ENCODE measurements at regions not wholly inside any gene's neighbourhood (a gene's known extent, or its start where the extent isn't known, plus 50 kb on each side); places are given as distances from the start of the nearest gene placed in this dataset.

GRCh38 chr4:144223149-144223548 lies 82.6 kb upstream of the GYPA start:
- no peaks in the 10 kb centered on the region for H3K9me1 ChIP-seq (replicated peaks; ENCODE audit: control insufficient read depth, extremely low read depth, insufficient read depth, low read length)
- no peaks in the 10 kb centered on the region for H3K27me3 ChIP-seq (ENCODE audit: control insufficient read depth in 2 of 2, insufficient read depth in 2 of 2, low read length in 2 of 2)
- H3K36me3 ChIP-seq (ENCODE audit: control insufficient read depth in 2 of 2, extremely low read depth in 1 of 2, insufficient read depth in 2 of 2, low read length in 2 of 2) = no peaks in the 10 kb centered on the region
- H3K79me2 ChIP-seq (ENCODE audit: control insufficient read depth, insufficient read depth, low read length) = no peaks in the 10 kb centered on the region
- no peak overlapping the region for H3K4me3 ChIP-seq (replicated peaks in 1 of 3; ENCODE audit: insufficient read depth in 1 of 3, low read depth in 1 of 3, low read length in 3 of 3)
- H3K4me2 ChIP-seq (ENCODE audit: insufficient read depth, low read length) = no peak overlapping the region
- ChIA-PET CTCF (no interaction called here), POLR2A (no interaction called here)
- no peaks in the 10 kb centered on the region for H4K20me1 ChIP-seq (replicated peaks; ENCODE audit: control insufficient read depth, extremely low read depth, insufficient read depth, low read length)
- H3K4me1 ChIP-seq (ENCODE audit: control insufficient read depth, extremely low read depth, insufficient read depth, low read length) = no peaks in the 10 kb centered on the region
- TF ChIP-seq MAX (IDR thresholded peaks at IDR 0.05; ENCODE audit: insufficient read depth, insufficient read length) (no peak), FOS (IDR thresholded peaks at IDR 0.05; ENCODE audit: borderline replicate concordance, insufficient read depth, low read length) (no peak), MYC (IDR thresholded peaks at IDR 0.05; ENCODE audit: low read depth, low read length) (no peak), POLR2A (IDR thresholded peaks at IDR 0.05; ENCODE audit: low read depth, low read length) (no peak), POLR2AphosphoS5 (IDR thresholded peaks at IDR 0.05; ENCODE audit: insufficient read depth, low read depth, low read length) (no peak)
- intact Hi-C loops (cut with micrococcal nuclease) = no loop called here
- FAIRE-seq (no peak), DNase-seq (ENCODE audit: low read depth, low spot score) (no peak)
- H2AFZ ChIP-seq (ENCODE audit: low read depth, low read length) = no peak overlapping the region
- no peak overlapping the region for H3K9ac ChIP-seq (replicated peaks; ENCODE audit: extremely low read depth, insufficient read depth, low read length)
- dilution Hi-C loops (cut with MboI; ENCODE audit: extremely low pct_ligation_motif_present, low sequenced_read_pairs) = no loop called here
- no peaks in the 10 kb centered on the region for H3K9me3 ChIP-seq (replicated peaks; ENCODE audit: control insufficient read depth, insufficient read depth, low read length)
- no peak overlapping the region for H3K27ac ChIP-seq (ENCODE audit: insufficient read depth, low read depth, low read length)
- BruUV-seq (replicated peaks) = no TSS peak

GRCh38 chr4:144223661-144224060 lies 83.1 kb upstream of the GYPA start:
- H3K9ac ChIP-seq (replicated peaks; ENCODE audit: extremely low read depth, insufficient read depth, low read length) = no peak overlapping the region
- FAIRE-seq (no peak), DNase-seq (ENCODE audit: low read depth, low spot score) (no peak)
- no peak overlapping the region for H2AFZ ChIP-seq (ENCODE audit: low read depth, low read length)
- TF ChIP-seq POLR2AphosphoS5 (IDR thresholded peaks at IDR 0.05; ENCODE audit: insufficient read depth, low read depth, low read length) (no peak), EZH2 (IDR thresholded peaks at IDR 0.05; ENCODE audit: borderline replicate concordance, low read depth, low read length, severe bottlenecking) (no peak), JUN (IDR thresholded peaks at IDR 0.05; ENCODE audit: borderline replicate concordance, insufficient read depth, insufficient read length, low read depth) (no peak), MYC (IDR thresholded peaks at IDR 0.05; ENCODE audit: low read depth, low read length) (no peak), MAX (IDR thresholded peaks at IDR 0.05; ENCODE audit: insufficient read depth, insufficient read length) (no peak), CTCF (IDR thresholded peaks at IDR 0.05; ENCODE audit: extremely low read depth in 1 of 2, insufficient read depth in 1 of 2, low read depth in 1 of 2, low read length in 2 of 2) (no peak)
- no peaks in the 10 kb centered on the region for H3K9me1 ChIP-seq (replicated peaks; ENCODE audit: control insufficient read depth, extremely low read depth, insufficient read depth, low read length)
- H3K4me2 ChIP-seq (ENCODE audit: insufficient read depth, low read length) = no peak overlapping the region
- no TSS peak for BruUV-seq (replicated peaks)
- intact Hi-C loops (cut with micrococcal nuclease) = no loop called here
- ChIA-PET POLR2A (no interaction called here), CTCF (no interaction called here)
- H4K20me1 ChIP-seq (replicated peaks; ENCODE audit: control insufficient read depth, extremely low read depth, insufficient read depth, low read length) = no peaks in the 10 kb centered on the region
- no peak overlapping the region for H3K27ac ChIP-seq (ENCODE audit: insufficient read depth, low read depth, low read length)
- dilution Hi-C loops (cut with MboI; ENCODE audit: extremely low pct_ligation_motif_present, low sequenced_read_pairs) = no loop called here
- no peaks in the 10 kb centered on the region for H3K36me3 ChIP-seq (ENCODE audit: control insufficient read depth in 2 of 2, extremely low read depth in 1 of 2, insufficient read depth in 2 of 2, low read length in 2 of 2)
- H3K9me3 ChIP-seq (replicated peaks; ENCODE audit: control insufficient read depth, insufficient read depth, low read length) = no peaks in the 10 kb centered on the region
- no peaks in the 10 kb centered on the region for H3K4me1 ChIP-seq (ENCODE audit: control insufficient read depth, extremely low read depth, insufficient read depth, low read length)
- no peaks in the 10 kb centered on the region for H3K27me3 ChIP-seq (ENCODE audit: control insufficient read depth in 2 of 2, insufficient read depth in 2 of 2, low read length in 2 of 2)
- no peaks in the 10 kb centered on the region for H3K79me2 ChIP-seq (ENCODE audit: control insufficient read depth, insufficient read depth, low read length)
- H3K4me3 ChIP-seq (replicated peaks in 1 of 3; ENCODE audit: insufficient read depth in 1 of 3, low read depth in 1 of 3, low read length in 3 of 3) = no peak overlapping the region

Measured in endothelial cell of umbilical vein (primary cell).